GM12891 (cell line): ENCODE measurements at regions not wholly inside any gene's neighbourhood (a gene's known extent, or its start where the extent isn't known, plus 50 kb on each side); places are given as distances from the start of the nearest gene placed in this dataset.

Source experiments
- POLR2A ChIP-seq: IDR thresholded peaks from 2 replicates; pipeline ENCODE4 v1.6.1; 2011; ENCODE audit warnings: low read depth, low read length, control low read depth
- SPI1 ChIP-seq: IDR thresholded peaks from 2 replicates; pipeline ENCODE4 v1.6.1; 2011; ENCODE audit warnings: low read depth, low read length, control low read depth

DNA sequence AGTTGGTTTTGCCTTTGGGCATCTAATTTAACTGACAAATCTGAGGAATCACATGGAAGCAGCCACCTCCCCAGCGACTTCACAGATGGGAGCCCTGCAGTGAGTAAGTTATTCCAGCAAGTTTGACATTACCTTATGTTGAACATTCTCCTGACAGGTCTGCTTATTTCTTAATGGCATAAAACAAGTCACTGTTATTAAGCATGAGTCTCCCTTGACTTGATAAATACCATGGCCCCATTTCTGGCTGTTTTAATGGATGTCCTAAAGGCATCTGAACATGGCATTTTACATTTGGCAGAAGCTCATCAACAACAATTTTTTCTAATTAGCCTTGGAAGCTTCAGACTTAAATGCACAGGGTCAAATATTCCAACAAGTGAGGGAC is 92.6 kb upstream of the CREB1 start:
- no peak for TF ChIP-seq POLR2A
- no peak for TF ChIP-seq SPI1
